ENCODE measurements at regions not wholly inside any gene's neighbourhood (a gene's known extent, or its start where the extent isn't known, plus 50 kb on each side); places are given as distances from the start of the nearest gene placed in this dataset.

GRCh38 chr12:72102150-72102549 lies 163.5 kb downstream of the TPH2 start:
- no peak for TF ChIP-seq CTCF (conservative IDR thresholded peaks at IDR 0.05 in 1 of 2, IDR thresholded peaks at IDR 0.05 in 1 of 2; ENCODE audit: extremely low read depth in 1 of 2, insufficient read depth in 1 of 2, low read depth in 1 of 2, low read length in 2 of 2)
- no peak for TF ChIP-seq EZH2 (IDR thresholded peaks at IDR 0.05; ENCODE audit: borderline replicate concordance, low read length)
